Trophoblast cell (in vitro differentiated cells and primary cell): ENCODE measurements at regions not wholly inside any gene's neighbourhood (a gene's known extent, or its start where the extent isn't known, plus 50 kb on each side); places are given as distances from the start of the nearest gene placed in this dataset.

ENCODE experiments used
- DNase-seq, 2 donors: peaks; one replicate each; pipeline ENCODE4 v3.0.0-alpha.2; 2016
- H2AFZ ChIP-seq: 2 replicates; pipeline ENCODE4 v1.6.1; 2013; ENCODE audit warnings: low read length, moderate library complexity, mild to moderate bottlenecking; ENCODE audit not compliant: insufficient read depth, poor library complexity
- H2AK5ac ChIP-seq: 2 replicates; pipeline ENCODE4 v1.6.1; 2013; ENCODE audit warnings: mild to moderate bottlenecking, low read length
- H2BK120ac ChIP-seq: 2 replicates; pipeline ENCODE4 v1.6.1; 2013; ENCODE audit warnings: low read length, mild to moderate bottlenecking, moderate library complexity; ENCODE audit not compliant: insufficient read depth, poor library complexity
- H2BK12ac ChIP-seq: 2 replicates; pipeline ENCODE4 v1.6.1; 2013; ENCODE audit warnings: mild to moderate bottlenecking, low read length, moderate library complexity
- H2BK5ac ChIP-seq: 2 replicates; pipeline ENCODE4 v1.6.1; 2013; ENCODE audit warnings: low read length, low read depth, moderate library complexity, mild to moderate bottlenecking; ENCODE audit not compliant: poor library complexity
- H3K14ac ChIP-seq: 2 replicates; pipeline ENCODE4 v1.6.1; 2013; ENCODE audit warnings: mild to moderate bottlenecking, low read length
- H3K18ac ChIP-seq: 2 replicates; pipeline ENCODE4 v1.6.1; 2013; ENCODE audit warnings: mild to moderate bottlenecking, low read length
- H3K23ac ChIP-seq: 2 replicates; pipeline ENCODE4 v1.6.1; 2013; ENCODE audit warnings: low read length
- H3K27ac ChIP-seq: 2 replicates; pipeline ENCODE4 v1.5.1; 2013; ENCODE audit warnings: low read depth, mild to moderate bottlenecking, inconsistent platforms, low read length, moderate library complexity
- H3K27me3 ChIP-seq: 2 replicates; pipeline ENCODE4 v1.6.1; 2013; ENCODE audit warnings: inconsistent platforms, mild to moderate bottlenecking, low read length, moderate library complexity; ENCODE audit not compliant: insufficient read depth
- H3K36me3 ChIP-seq, 2 experiments: 1 replicate in 1 of 2; 2 replicates in 1 of 2; pipeline ENCODE4 v1.6.1; 2013; ENCODE audit warnings: low read length in 2 of 2, mild to moderate bottlenecking in 2 of 2, moderate library complexity in 1 of 2; ENCODE audit not compliant: insufficient read depth in 2 of 2, control insufficient read depth in 1 of 2
- H3K4ac ChIP-seq: 2 replicates; pipeline ENCODE4 v1.6.1; 2013; ENCODE audit warnings: low read depth, mild to moderate bottlenecking, low read length, moderate library complexity
- H3K4me1 ChIP-seq, 2 experiments: 1 replicate in 1 of 2; 2 replicates in 1 of 2; pipeline ENCODE4 v1.6.1; 2013; ENCODE audit warnings: low read length in 2 of 2, mild to moderate bottlenecking in 2 of 2, moderate library complexity in 1 of 2; ENCODE audit not compliant: insufficient read depth in 2 of 2, control insufficient read depth in 1 of 2
- H3K4me2 ChIP-seq: 2 replicates; pipeline ENCODE4 v1.6.1; 2013; ENCODE audit warnings: inconsistent platforms, mild to moderate bottlenecking, low read length, moderate library complexity
- H3K4me3 ChIP-seq: 2 replicates; pipeline ENCODE4 v1.5.1; 2013; ENCODE audit warnings: mild to moderate bottlenecking, low read depth, low read length, inconsistent platforms
- H3K79me1 ChIP-seq: one replicate; pipeline ENCODE4 v1.6.1; 2013; ENCODE audit warnings: low read length
- H3K79me2 ChIP-seq: 2 replicates; pipeline ENCODE4 v1.6.1; 2013; ENCODE audit warnings: low read length, mild to moderate bottlenecking; ENCODE audit not compliant: control insufficient read depth, insufficient read depth, poor library complexity
- H3K9ac ChIP-seq: 2 replicates; pipeline ENCODE4 v1.6.1; 2013; ENCODE audit warnings: mild to moderate bottlenecking, low read length
- H3K9me3 ChIP-seq: 2 replicates; pipeline ENCODE4 v1.6.1; 2013; ENCODE audit warnings: low read depth, mild to moderate bottlenecking, control low read depth, inconsistent platforms, low read length; ENCODE audit not compliant: insufficient read depth
- H4K12ac ChIP-seq: 2 replicates; pipeline ENCODE4 v1.6.1; 2013; ENCODE audit warnings: low read depth, mild to moderate bottlenecking, low read length, moderate library complexity
- H4K8ac ChIP-seq: 2 replicates; pipeline ENCODE4 v1.6.1; 2013; ENCODE audit warnings: low read depth, mild to moderate bottlenecking, low read length, moderate library complexity
- H4K91ac ChIP-seq: one replicate; pipeline ENCODE4 v1.6.1; 2013; ENCODE audit warnings: low read depth, mild to moderate bottlenecking, low read length, moderate library complexity
- WGBS: extraction: QIAGEN DNeasy Blood & Tissue Kit; methylation state at CpG from one replicate; pipeline ENCODE4 v1.1.7; 2013; ENCODE audit warnings: missing lambda C conversion rate; ENCODE audit not compliant: insufficient read length, insufficient coverage; ENCODE audit errors: extremely low coverage; 5-methylcytosine and 5-hydroxymethylcytosine counted together

DNA sequence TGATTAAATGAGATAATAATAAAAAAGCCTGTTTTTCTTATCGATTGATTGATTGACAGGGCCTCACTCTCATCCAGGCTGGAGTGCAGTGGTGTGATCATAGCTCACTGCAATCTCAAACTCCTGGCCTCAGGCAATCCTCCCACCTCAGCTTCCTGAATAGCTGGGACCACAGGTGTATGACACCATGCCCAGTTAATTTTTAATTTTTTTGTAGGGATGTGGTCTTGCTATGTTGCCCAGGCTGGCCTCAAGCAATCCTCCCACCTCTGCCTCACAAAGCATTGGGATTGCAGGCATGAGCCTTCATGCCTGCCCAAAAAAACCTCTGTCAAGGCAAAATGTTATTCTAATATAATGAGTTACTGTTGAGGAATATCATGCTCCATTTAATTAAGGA lies 346.4 kb upstream of the DAB1 start:
- Histone ChIP-seq H3K18ac (no peak overlapping the region), H3K9ac (no peak overlapping the region), H2BK120ac (no peak overlapping the region), H3K23ac (no peak overlapping the region), H3K14ac (no peak overlapping the region), H3K27ac (no peak overlapping the region), H3K79me1 (no peaks in the 10 kb centered on the region), H2BK12ac (no peak overlapping the region), H3K27me3 (no peaks in the 10 kb centered on the region), H3K9me3 (no peaks in the 10 kb centered on the region), H3K79me2 (no peaks in the 10 kb centered on the region), H3K36me3 (no peaks in the 10 kb centered on the region), H3K4me1 (no peaks in the 10 kb centered on the region), H2BK5ac (no peak overlapping the region), H3K4me2 (no peak overlapping the region), H3K4ac (no peak overlapping the region), H3K4me3 (no peak overlapping the region), H4K8ac (no peak overlapping the region), H2AFZ (no peak overlapping the region), H2AK5ac (no peak overlapping the region), H4K91ac (no peak overlapping the region), H4K12ac (no peak overlapping the region)
- no peak for DNase-seq
- WGBS, result no CpG with 5 or more reads among the region's 1 CpG

- Histone ChIP-seq H3K4ac (no peak overlapping the region), H3K4me3 (no peak overlapping the region), H3K36me3 (no peaks in the 10 kb centered on the region), H2BK120ac (no peak overlapping the region), H2AK5ac (no peak overlapping the region), H2AFZ (no peak overlapping the region), H3K4me2 (no peak overlapping the region), H2BK12ac (no peak overlapping the region), H3K79me1 (no peaks in the 10 kb centered on the region), H2BK5ac (no peak overlapping the region), H3K9me3 (no peaks in the 10 kb centered on the region), H3K18ac (no peak overlapping the region), H3K4me1 (no peaks in the 10 kb centered on the region), H4K12ac (no peak overlapping the region), H3K14ac (no peak overlapping the region), H4K8ac (no peak overlapping the region), H3K9ac (no peak overlapping the region), H3K27ac (no peak overlapping the region), H3K79me2 (no peaks in the 10 kb centered on the region), H4K91ac (no peak overlapping the region), H3K27me3 (no peaks in the 10 kb centered on the region), H3K23ac (no peak overlapping the region)
- no peak for DNase-seq
- no CpG with 5 or more reads among the region's 8 CpGs for WGBS
Observed at GRCh38 chr1:57761628-57762027, 337.8 kb upstream of the DAB1 start.

- Histone ChIP-seq H3K4me2 (no peak overlapping the region), H2BK5ac (no peak overlapping the region), H3K18ac (no peak overlapping the region), H3K27me3 (no peaks in the 10 kb centered on the region), H3K14ac (no peak overlapping the region), H3K23ac (no peak overlapping the region), H2BK120ac (no peak overlapping the region), H3K4me3 (no peak overlapping the region), H3K79me2 (no peaks in the 10 kb centered on the region), H4K91ac (no peak overlapping the region), H3K27ac (no peak overlapping the region), H4K12ac (no peak overlapping the region), H4K8ac (no peak overlapping the region), H3K4me1 (no peaks in the 10 kb centered on the region), H2AFZ (no peak overlapping the region), H2BK12ac (no peak overlapping the region), H2AK5ac (no peak overlapping the region), H3K4ac (no peak overlapping the region), H3K79me1 (no peaks in the 10 kb centered on the region), H3K36me3 (no peaks in the 10 kb centered on the region), H3K9ac (no peak overlapping the region), H3K9me3 (no peaks in the 10 kb centered on the region)
- WGBS, result no CpG with 5 or more reads among the region's 1 CpG
- DNase-seq, result no peak
Observed at GRCh38 chr1:57752843-57753242, 329.0 kb upstream of the DAB1 start.

DNA sequence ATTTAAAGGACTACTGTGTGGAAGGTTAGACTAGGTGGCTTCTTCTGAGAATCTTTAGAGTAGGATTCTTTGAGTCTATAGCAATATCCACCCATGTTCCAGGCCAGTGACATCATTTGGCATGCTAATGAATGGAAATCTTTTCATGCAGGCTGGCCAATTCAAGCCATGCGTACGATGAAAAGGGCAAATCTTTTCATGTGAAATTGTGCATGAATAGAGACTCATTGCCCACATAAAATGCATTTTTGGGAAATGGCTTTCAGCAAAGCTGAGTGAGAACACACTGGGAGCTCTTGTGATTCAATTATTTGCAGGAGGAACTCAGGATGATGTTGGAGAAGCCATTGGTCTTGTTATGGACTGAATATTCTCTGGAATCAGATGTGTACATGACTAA lies 324.9 kb upstream of the DAB1 start:
- H2BK5ac ChIP-seq, result no peak overlapping the region
- no peak overlapping the region for H3K9ac ChIP-seq
- H3K4me1 ChIP-seq, result no peaks in the 10 kb centered on the region
- H2AK5ac ChIP-seq, result no peak overlapping the region
- H4K12ac ChIP-seq, result no peak overlapping the region
- no peaks in the 10 kb centered on the region for H3K9me3 ChIP-seq
- H3K4me2 ChIP-seq, result no peak overlapping the region
- H3K79me1 ChIP-seq, result no peaks in the 10 kb centered on the region
- H4K8ac ChIP-seq, result no peak overlapping the region
- no CpG with 5 or more reads among the region's 2 CpGs for WGBS
- no peak overlapping the region for H3K23ac ChIP-seq
- no peaks in the 10 kb centered on the region for H3K27me3 ChIP-seq
- H3K14ac ChIP-seq, result no peak overlapping the region
- no peak overlapping the region for H3K27ac ChIP-seq
- no peak overlapping the region for H3K4ac ChIP-seq
- H3K36me3 ChIP-seq, result no peaks in the 10 kb centered on the region
- no peak overlapping the region for H2AFZ ChIP-seq
- H3K18ac ChIP-seq, result no peak overlapping the region
- H2BK12ac ChIP-seq, result no peak overlapping the region
- DNase-seq, result no peak
- no peaks in the 10 kb centered on the region for H3K79me2 ChIP-seq
- H4K91ac ChIP-seq, result no peak overlapping the region
- H3K4me3 ChIP-seq, result no peak overlapping the region
- H2BK120ac ChIP-seq, result no peak overlapping the region
